ENCODE measurements at regions not wholly inside any gene's neighbourhood (a gene's known extent, or its start where the extent isn't known, plus 50 kb on each side); places are given as distances from the start of the nearest gene placed in this dataset.

- DNase-seq (ENCODE audit: low read depth, low spot score) (no peak), FAIRE-seq (no peak)
- no peak overlapping the region for H3K4me3 ChIP-seq (replicated peaks in 1 of 3; ENCODE audit: insufficient read depth in 1 of 3, low read depth in 1 of 3, low read length in 3 of 3)
- ChIA-PET CTCF (no interaction called here), POLR2A (no interaction called here)
- no peak overlapping the region for H3K9ac ChIP-seq (replicated peaks; ENCODE audit: extremely low read depth, insufficient read depth, low read length)
- no peaks in the 10 kb centered on the region for H3K4me1 ChIP-seq (ENCODE audit: control insufficient read depth, extremely low read depth, insufficient read depth, low read length)
- no peak overlapping the region for H2AFZ ChIP-seq (ENCODE audit: low read depth, low read length)
- H3K27ac ChIP-seq (ENCODE audit: insufficient read depth, low read depth, low read length), result no peak overlapping the region
- no peaks in the 10 kb centered on the region for H3K79me2 ChIP-seq (ENCODE audit: control insufficient read depth, insufficient read depth, low read length)
- H3K9me3 ChIP-seq (replicated peaks; ENCODE audit: control insufficient read depth, insufficient read depth, low read length), result no peaks in the 10 kb centered on the region
- H3K36me3 ChIP-seq (ENCODE audit: control insufficient read depth in 2 of 2, extremely low read depth in 1 of 2, insufficient read depth in 2 of 2, low read length in 2 of 2), result no peaks in the 10 kb centered on the region
- H3K27me3 ChIP-seq (ENCODE audit: control insufficient read depth in 2 of 2, insufficient read depth in 2 of 2, low read length in 2 of 2), result peaks cover 5 to 7% of the 10 kb centered on the region in 2 experiments
- dilution Hi-C loops (cut with MboI; ENCODE audit: extremely low pct_ligation_motif_present, low sequenced_read_pairs) (no loop called here), intact Hi-C loops (cut with micrococcal nuclease) (no loop called here)
- no peaks in the 10 kb centered on the region for H3K9me1 ChIP-seq (replicated peaks; ENCODE audit: control insufficient read depth, extremely low read depth, insufficient read depth, low read length)
- TF ChIP-seq POLR2A (IDR thresholded peaks at IDR 0.05; ENCODE audit: low read depth, low read length) (no peak), GATA2 (IDR thresholded peaks at IDR 0.05; ENCODE audit: insufficient read depth, insufficient read length, low read depth, low read length) (no peak), POLR2AphosphoS5 (IDR thresholded peaks at IDR 0.05; ENCODE audit: insufficient read depth, low read depth, low read length) (no peak), JUN (IDR thresholded peaks at IDR 0.05; ENCODE audit: borderline replicate concordance, insufficient read depth, insufficient read length, low read depth) (no peak), EZH2 (IDR thresholded peaks at IDR 0.05; ENCODE audit: borderline replicate concordance, low read depth, low read length, severe bottlenecking) (no peak), FOS (IDR thresholded peaks at IDR 0.05; ENCODE audit: borderline replicate concordance, insufficient read depth, low read length) (no peak), MYC (IDR thresholded peaks at IDR 0.05; ENCODE audit: low read depth, low read length) (no peak)
- TF ChIP-seq, protein P1, sequence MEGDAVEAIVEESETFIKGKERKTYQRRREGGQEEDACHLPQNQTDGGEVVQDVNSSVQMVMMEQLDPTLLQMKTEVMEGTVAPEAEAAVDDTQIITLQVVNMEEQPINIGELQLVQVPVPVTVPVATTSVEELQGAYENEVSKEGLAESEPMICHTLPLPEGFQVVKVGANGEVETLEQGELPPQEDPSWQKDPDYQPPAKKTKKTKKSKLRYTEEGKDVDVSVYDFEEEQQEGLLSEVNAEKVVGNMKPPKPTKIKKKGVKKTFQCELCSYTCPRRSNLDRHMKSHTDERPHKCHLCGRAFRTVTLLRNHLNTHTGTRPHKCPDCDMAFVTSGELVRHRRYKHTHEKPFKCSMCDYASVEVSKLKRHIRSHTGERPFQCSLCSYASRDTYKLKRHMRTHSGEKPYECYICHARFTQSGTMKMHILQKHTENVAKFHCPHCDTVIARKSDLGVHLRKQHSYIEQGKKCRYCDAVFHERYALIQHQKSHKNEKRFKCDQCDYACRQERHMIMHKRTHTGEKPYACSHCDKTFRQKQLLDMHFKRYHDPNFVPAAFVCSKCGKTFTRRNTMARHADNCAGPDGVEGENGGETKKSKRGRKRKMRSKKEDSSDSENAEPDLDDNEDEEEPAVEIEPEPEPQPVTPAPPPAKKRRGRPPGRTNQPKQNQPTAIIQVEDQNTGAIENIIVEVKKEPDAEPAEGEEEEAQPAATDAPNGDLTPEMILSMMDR (IDR thresholded peaks at IDR 0.05; ENCODE audit: extremely low read depth in 1 of 2, insufficient read depth in 1 of 2, low read depth in 1 of 2, low read length in 2 of 2), result no peak
- TF ChIP-seq, protein P2, sequence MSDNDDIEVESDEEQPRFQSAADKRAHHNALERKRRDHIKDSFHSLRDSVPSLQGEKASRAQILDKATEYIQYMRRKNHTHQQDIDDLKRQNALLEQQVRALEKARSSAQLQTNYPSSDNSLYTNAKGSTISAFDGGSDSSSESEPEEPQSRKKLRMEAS (IDR thresholded peaks at IDR 0.05; ENCODE audit: insufficient read depth, insufficient read length), result no peak
- no peaks in the 10 kb centered on the region for H4K20me1 ChIP-seq (replicated peaks; ENCODE audit: control insufficient read depth, extremely low read depth, insufficient read depth, low read length)
- BruUV-seq (replicated peaks), result no TSS peak
- no peak overlapping the region for H3K4me2 ChIP-seq (ENCODE audit: insufficient read depth, low read length)
Observed at GRCh38 chr14:37712976-37713431, 117.6 kb downstream of the TTC6 start.
